SW 1271 (cell line): ENCODE measurements at regions not wholly inside any gene's neighbourhood (a gene's known extent, or its start where the extent isn't known, plus 50 kb on each side); places are given as distances from the start of the nearest gene placed in this dataset.

Source experiments
- DNase-seq, 2 experiments: peaks; one replicate each; lab custom pipeline; 2025; lab: John Stamatoyannopoulos, UW

DNA sequence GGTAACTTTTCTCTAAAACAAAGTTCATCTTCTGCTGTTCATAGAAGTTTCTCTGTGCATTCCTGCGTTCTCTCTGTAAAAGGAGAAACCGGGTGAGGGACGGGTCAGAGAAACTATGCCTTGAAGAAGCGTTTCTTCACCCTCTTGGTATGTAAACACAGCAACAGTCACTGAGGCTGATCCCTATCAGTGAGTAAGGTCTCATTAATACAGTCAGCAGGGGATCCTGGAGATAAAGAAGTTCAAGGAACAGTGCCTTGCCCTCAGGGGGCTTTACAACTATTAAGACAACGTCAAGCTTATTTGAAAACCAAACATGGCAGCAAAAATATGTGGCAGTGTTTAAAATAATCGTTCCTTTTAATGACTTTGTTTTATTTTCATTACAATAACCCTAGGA is 202.9 kb upstream of the IL12B start:
- DNase-seq, result no peak

DNA sequence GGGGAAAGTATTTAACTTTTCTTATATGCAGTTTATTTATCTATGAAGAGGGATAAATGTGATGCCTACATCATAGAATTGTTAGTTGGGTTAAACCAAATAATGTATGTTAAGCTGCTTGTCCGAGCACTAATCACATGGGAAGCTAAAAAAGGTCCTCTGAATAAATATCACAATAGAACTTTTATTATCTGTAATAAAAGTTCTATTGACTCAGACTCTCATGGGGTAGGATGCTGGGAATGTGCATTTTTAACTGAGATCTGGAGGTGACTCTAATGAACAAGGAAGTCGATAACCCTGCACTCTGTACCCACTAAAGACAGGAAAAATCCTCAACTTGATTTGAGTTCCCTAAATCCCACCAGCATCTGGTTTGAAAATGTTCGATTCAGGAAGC is 205.9 kb upstream of the IL12B start:
- DNase-seq, result no peak

DNA sequence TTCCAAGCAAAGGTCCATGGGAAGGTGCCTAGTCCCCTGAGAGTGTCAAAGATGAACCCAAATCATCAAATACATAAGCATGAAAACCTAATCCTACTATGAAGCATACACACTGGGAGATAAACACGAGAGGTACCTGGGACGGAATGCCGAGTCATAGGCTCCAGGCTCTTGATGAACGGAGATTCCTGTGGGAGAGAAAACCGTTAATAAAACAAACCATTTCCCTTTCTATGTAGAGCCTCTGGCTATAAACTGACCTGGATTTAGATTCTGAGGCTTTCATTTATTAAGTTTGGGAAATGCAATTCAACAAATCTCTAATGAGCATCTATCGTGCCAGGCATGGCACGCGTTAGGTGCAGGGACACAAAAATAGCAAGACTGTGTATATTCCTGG is 206.4 kb upstream of the IL12B start:
- DNase-seq, result no peak

DNA sequence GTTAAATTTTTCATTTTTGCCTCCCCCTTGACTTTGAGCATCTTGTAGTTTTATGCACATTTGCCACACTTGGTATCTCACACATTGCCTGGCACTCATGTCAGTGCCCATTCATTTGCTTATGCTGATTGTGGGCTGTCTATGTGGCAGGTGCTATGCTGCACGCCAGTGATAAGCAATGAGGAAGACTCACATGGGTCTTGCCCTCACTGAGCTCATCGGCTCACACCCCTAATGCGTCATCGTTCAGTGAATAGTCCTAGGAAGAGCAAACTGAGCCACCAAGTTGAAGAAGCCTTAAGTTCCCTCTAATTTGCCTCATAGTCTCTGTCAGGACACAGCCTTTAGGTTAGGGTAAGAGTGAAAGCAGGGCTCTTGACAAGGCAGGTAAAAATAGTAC is 209.4 kb upstream of the IL12B start:
- no peak for DNase-seq

DNA sequence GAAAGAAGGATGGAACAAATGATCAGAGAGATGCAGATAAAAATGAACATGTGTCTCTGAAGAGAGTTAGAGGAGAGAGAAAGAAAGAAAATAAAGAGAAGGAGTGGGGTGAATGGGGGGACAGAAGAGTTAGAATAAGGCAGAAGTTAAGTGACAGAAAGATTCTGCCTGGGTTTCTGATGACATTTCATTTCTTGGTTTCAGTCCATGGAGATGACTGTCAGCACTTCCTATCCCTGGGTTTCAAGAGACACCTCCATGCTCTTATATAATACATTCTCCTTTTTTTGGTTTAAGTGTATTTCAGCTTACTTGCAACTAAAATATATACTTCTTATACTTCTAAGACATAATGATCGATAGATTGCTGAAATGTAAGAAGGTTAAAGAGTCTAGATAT is 213.0 kb upstream of the IL12B start:
- DNase-seq, result no peak

DNA sequence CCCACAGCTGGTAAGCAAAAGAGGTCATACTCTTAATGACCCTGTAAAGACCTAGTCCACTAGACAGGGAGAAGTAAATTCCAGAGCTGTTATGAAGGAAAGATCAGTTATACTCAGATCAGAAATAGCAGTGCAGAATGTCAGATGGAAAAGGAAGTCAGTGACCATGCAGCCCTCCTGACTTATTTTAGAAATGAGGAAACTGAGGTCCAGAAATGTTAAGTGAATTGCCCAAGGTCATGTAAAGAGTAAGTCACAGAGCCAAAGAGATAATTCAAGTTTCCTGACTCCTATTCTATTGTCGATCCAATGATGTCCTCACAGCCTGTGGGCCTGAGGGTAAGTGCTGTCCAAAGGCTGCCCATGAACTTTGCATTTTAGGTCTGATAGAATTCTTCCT is 214.9 kb upstream of the IL12B start:
- DNase-seq, result no peak

DNA sequence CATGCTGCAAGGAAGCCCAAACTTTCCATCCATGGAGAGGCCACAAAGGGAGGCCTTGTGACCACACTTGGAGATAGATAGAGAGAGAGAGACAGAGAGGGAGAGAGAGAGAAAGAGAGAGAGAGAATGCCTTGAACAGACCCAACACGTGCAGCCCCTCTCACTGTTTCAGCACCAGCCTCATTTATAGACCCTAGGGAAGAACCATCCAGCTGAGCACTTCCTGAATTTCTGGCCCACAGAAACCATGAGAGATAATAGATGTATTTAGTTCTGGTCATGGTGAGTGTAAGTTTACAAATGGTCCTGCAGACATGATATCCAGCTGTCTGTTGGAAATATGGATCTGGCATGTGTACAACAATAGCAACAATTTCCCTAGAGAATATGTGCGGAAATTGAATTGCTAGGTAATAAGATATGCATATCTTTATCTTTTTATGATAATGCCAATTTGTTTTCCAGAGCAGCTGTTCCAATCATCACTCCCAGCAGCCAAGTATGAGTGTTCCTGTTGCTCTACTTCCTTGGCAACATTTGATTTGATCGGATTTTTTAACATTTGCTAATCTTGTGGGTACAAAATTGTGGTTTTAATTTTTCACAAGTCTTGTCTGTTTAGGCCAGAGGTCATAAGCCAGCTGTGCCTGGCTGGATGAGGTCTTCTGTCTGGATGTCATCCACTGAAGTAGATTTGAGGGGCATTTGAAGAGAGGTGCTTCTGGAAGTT is 217.3 kb upstream of the IL12B start:
- DNase-seq, result no peak

DNA sequence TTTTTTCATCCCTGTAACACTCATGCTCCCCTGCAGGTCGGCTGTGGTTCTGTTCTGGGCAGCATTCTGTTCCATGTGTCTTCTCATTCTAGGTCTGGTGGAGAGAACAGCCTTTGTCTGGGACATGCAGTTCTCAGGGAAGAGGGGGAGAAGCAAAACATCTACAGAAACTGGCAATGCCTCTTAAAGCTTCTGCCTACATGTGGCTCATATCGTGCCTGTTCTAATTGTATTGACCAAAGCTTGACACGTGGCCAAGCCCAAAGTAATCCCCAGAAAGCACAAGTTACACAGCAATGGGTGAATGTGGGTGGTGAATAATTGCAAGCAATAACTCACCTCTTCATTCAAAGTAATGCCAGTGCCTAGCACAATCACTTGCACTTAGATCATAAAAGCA is 218.2 kb upstream of the IL12B start:
- no peak for DNase-seq

DNA sequence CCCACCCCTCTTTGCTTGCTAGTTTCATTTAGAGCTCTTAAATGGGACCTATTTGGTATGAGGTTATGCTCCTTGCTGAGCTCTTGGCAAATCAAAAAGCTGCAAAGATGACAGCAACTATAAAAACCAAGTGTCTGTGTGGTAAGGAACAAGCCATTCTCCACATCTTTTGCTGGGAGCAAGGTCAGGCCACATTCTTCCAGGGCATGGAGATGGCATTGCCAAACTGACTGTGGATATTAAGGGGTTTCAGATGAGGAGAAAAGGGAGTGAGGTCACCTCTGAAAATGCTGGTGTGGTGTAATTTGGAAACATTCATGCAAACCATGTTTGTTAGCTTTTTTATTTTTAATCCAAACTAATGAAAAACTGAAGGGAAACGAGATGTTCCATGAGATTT is 218.8 kb upstream of the IL12B start:
- DNase-seq, result no peak

DNA sequence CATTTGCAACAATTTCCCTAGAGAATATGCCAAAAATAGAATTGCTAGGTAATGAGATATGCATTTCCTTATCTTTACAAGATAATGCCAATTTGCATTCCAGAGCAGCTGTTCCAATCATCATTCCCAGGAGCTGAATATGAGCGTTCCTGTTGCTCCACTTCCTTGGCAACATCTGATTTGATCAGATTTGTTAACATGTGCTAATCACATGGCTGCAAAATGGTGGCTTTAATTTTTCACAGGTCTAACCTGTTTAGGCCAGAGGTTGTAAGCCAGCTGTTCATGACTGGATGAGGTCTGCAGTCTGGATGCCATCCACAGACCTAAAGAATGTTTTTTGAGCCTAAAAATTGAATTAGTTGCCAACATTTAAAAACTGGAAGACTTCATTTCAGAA is 220.7 kb upstream of the IL12B start:
- no peak for DNase-seq

DNA sequence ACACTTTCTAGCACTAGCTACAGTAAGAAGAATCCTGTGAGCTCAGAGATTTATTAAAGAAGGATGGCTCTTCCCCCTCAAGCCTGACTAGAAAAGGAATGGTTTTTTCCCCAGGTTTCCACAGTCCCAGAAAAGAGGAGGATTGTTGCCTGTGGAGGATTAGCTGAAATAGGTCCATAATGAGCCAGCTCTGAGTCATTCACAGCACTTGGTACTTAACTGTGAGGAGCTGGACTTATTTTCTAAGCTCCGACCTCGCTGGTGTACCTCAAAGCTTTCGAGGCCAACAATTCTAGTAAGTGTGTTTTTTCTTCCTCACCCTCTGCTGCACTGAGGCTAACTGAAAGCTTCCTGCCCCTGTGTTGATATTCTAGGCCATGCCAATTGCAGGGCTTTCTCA is 222.5 kb upstream of the IL12B start:
- DNase-seq, result no peak

DNA sequence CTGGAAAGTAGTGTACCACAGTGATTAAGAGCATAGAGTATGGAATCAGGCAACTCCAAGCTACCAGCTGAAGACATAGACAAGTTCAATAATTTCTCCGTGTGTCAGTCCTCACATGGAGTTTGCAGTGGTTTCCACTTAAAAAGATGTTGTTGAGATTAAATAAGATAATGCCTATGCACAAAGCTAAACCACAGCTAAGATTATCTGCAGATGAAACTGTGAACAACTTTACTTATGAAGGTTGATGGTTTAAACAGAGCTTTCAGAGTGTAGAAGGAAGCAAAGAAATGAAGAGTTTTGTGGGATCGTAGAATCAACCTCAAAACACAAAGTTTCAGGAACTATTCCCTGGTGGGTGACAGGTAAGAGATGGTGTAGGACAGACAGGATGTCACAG is 223.5 kb upstream of the IL12B start:
- no peak for DNase-seq

DNA sequence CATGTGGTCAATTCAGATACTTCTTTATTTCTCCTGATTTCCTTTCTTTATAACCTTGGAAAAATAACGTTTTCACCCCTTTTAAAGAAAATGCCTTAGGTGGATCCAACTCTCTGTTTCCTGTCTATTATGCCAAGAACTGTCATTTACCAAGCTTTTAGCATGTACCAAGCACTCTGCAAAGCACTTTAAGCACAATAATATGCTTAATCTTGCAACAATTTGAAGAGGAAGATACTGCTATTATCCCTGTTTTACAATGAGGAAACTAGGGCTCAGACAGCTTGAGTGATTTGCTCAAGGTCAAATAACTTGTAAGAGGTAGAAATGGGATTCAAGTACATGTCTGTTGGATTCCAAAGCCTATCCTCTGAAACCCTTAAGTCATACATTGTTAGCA is 224.8 kb upstream of the IL12B start:
- no peak for DNase-seq

DNA sequence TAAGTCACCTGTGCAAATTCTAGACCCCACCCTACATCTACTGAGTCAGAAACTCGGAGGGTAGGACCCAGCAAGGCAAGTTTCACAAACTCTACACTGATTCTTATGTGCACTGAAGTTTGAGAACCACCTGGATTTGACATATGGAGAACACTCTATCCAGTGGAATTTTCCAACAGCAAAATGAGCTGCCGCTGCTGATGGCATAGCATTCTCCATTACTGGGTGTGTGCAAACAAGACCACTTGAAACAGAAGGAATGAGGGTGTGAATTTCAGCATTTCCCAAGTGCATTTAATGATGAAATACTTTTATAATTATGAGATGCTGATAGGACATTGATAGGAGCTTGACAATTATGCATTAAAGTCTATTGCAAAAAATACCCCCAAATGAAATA is 229.1 kb upstream of the IL12B start:
- no peak for DNase-seq

DNA sequence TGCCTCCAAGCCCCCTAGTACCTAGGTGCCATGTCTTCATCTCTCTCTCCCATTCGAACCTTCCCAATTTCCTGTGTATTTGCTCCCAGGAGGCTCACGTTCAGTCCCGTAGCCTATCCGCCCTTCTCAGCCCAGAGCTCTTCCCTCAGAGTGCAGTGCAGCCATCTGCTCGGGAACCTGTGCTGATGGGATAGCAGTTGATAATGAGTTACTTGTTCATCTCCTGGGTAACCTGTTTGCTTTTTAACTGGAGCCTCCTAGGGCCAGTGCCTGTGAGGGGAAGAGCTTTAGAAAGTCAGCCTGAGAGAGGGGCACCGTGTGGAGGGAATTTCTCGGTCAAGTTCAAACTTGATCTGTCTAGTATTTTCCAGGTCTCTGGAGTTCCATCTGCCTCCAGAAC is 229.8 kb upstream of the IL12B start:
- DNase-seq, result no peak

DNA sequence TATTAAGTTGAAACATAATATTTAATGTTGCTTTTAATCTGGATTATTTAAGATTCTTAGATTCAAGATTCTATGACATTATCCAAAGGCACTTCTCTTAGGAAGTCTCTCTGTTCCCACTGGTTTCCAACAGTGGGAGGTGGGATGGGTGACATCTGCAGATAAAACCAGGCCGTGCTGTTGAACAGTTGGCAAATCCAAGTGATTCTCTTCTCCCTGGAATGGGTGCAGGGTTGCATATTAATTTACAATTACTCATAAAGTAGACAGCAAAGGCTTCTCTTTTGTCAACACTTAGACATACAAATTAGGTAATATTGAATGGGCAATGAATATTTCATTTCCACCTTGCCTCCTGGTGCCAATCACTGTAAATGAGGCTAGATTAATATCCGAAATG is 233.7 kb upstream of the IL12B start:
- DNase-seq, result no peak

DNA sequence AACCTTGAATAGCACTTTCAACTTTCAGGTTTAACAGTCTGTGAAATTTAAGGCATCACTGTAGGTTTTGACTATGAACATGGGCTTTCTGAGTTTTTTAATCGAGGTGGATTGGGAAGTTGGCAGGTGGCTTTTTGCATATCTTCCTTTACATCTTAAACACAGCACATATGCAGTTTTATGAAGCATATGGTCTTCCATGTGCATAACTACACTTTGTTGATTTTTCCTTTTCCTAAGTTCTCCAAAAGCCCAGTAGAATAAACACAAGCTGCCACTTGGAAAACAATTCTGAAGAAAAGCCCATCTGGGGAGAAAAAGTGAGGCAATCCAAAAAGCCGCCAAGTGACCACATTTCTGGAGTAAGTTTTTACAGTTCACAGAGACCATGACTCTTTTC is 236.5 kb upstream of the IL12B start:
- DNase-seq, result no peak

DNA sequence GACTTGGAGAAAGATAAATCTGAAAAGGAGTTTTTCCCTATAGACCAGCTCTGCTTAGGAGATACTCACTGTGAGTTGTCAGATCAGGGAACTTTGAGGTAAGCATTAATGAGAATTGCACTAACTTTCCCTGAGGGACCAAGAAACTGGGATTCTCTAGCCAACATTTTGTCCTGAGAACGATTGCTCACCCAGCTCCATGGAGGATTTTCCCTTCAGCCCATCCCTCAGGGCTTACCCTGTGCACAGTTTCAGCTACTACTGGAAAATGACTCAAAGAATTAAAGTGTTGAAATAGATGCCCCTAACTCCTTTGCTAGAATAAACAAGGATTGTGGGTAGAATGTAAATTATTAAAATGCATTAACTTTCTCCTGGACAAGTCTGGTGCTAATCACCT is 237.2 kb upstream of the IL12B start:
- DNase-seq, result no peak

DNA sequence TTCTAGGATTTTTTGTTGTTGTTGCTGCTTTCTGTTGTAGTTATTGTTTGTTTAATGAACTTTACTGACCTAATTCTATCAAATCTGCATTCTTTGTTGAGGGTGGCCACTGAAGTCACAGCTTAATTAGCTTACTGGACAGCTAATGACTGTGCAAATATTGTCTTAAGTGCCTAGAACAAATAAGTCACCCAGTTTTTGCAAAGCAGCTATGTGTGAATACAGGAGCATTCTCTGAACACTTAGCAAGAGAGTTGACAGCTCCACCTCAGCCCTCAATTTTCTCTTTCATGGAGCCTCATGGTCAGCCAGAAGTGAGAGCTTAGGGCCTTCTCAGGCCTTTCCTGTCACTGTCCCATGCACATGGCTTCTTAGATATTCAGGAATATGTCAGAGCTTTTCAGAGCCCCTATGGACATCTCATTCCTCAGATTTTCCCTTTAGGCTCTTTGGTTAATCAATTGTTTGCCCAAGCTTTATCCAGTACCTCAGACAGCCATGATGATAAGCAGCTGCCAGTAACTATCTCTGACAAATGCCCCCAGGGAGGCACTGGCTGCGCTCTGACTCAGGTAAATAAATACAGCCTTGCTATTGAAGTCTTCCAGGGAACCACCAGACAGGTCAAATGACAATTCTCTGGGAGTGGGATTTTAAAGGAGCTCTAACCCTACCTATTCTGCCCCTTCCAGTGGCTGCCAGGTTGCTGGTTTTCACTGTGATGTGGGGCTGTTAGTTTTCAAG is 241.4 kb upstream of the IL12B start:
- DNase-seq, result no peak

DNA sequence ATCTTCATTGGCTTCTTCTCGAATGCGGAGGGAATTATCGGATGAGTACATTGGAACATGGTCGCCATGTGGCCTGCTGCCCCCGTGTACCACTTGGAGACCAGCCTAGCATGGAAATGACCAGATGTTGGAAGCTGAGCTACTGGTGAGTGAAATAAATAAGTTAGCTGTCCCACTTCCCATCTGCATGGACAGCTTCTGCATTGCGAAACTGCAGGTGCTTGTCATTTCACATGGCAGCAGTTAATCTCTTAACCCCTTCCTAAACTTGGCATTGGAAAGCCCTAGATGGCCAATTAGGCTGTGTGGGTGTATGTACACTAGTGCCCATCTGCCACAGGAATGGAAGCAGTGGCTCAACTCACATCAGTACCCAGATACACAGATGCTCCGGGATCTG is 246.6 kb upstream of the IL12B start:
- no peak for DNase-seq

DNA sequence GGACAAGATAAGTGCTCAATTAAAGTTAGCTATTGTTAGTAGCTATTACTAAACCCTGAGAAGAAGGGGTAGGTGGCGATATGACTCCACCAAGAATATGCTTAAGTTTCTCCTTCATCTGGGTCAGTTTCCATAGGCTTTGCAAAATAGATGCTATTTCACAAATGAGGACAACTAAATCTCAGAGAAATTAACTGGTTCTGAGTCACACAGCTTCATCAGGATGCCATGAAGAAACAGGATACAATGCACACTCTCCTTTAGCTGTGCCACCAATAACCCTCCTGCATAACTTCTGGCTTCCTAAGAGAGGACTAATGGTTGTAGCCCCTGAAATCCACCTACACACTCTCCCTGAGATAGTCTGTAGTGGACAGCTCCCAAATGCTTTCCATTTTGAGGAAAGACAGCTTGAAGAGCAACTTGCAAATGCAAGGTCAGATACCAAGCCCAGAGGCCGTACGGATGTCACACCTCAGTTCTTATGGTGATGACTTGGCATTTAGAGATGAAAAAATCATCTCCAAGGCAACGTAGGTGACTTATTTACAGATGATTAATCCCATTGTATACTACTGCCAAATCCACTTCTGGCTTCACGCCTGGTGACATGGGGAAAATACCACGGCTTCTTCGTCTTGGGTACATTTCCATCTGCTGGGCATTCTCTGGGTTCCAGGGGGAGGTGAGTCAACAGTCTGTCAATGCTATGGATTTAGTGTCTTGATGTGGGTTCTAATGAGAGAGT is 251.4 kb upstream of the IL12B start:
- DNase-seq, result peak; percentile 68 to 76

DNA sequence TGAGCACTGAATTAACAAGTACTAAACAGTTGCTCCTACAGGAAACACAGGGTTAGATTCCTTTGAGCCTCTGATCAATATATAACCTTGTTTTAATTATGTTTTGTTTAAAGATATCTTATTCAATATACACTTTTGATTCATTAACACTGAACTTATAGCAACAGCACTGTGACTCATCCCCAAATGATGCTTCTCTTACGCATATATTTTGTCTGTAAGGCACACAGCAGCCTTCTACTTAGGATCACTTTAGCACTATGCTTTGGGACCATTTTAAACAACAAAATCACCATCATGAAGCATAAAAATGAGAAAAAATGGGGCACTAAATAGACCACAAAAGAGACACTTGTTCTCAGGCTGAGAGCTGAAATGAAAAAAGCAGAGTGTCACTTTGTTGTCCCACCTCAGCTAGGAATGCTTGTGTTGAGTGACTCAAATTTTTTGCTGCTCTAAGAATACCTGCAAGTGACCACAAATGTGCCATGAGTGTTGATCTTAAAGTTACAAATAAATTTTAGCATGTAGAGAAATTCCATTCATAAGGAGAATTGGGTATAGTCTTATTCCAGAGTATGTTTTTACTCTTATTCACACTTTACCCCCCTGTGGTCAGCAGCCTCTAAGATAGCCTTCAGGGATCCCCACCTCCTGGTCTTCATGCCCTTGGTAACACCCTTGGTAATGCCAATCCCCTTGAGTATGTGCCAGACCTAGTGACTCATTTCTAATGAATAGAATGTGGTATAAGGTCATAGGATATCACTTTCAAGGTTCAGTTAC is 252.7 kb upstream of the IL12B start:
- peak in 1 of 2 experiments; percentile 28 for DNase-seq
